Breast epithelium (tissue), 3 donors: ENCODE measurements at regions not wholly inside any gene's neighbourhood (a gene's known extent, or its start where the extent isn't known, plus 50 kb on each side); places are given as distances from the start of the nearest gene placed in this dataset.

Experiments used
- POLR2A ChIP-seq: fragments of 450-650 bp; IDR thresholded peaks from one replicate; pipeline ENCODE4 v1.6.1; 2016; ENCODE audit warnings: antibody characterized with exemption, mild to moderate bottlenecking, moderate library complexity
- POLR2AphosphoS5 ChIP-seq, 3 donors: sonication (generic); formaldehyde crosslinking; IDR thresholded peaks; one replicate each; pipeline ENCODE4 v1.6.1; 2017; ENCODE audit warnings: antibody characterized with exemption in 3 of 3

DNA sequence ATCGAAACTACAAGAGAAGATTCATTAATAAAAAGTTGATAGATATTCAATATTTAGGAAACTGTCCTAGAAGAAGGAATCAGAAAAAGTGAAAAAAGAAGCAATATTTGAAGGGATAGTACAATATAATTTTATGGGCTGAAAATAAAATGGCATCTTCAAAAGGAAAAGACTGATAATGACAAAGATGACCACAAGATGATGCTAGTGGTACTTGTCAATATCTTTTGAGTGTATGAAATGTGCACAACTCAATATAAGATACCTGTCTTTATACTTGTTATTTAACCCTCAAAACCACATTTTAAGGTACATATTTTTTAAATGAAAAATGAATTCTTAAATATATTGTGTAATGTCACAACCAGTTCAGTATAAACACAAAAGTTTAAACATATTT is 1059.6 kb upstream of the RAG2 start:
- TF ChIP-seq POLR2A: no peak
- no peak for TF ChIP-seq POLR2AphosphoS5 (IDR thresholded peaks at IDR 0.05)
